Suppressor macrophage treated with lipopolysaccharide for 4 hours (primary cell): ENCODE measurements at regions not wholly inside any gene's neighbourhood (a gene's known extent, or its start where the extent isn't known, plus 50 kb on each side); places are given as distances from the start of the nearest gene placed in this dataset.

Experiments used
- DNase-seq: peaks from one replicate; pipeline ENCODE4 v3.0.0-alpha.2; 2020

- no peak for DNase-seq
Measured at GRCh38 chr1:238061967-238062613, 171.4 kb upstream of the ZP4 start.

- no peak for DNase-seq
Measured at GRCh38 chr1:238060061-238060460, 169.3 kb upstream of the ZP4 start.

GRCh38 chr1:238052496-238053266 is 162.0 kb upstream of the ZP4 start:
- DNase-seq = no peak

- DNase-seq = no peak
Measured at GRCh38 chr1:238029126-238029525, 138.4 kb upstream of the ZP4 start.

GRCh38 chr1:238027366-238027765 is 136.6 kb upstream of the ZP4 start:
- no peak for DNase-seq

- DNase-seq = no peak
Measured at GRCh38 chr1:238023137-238023536, 132.4 kb upstream of the ZP4 start.

GRCh38 chr1:238018214-238018613 is 127.5 kb upstream of the ZP4 start:
- DNase-seq = no peak

GRCh38 chr1:238006779-238007178 is 116.1 kb upstream of the ZP4 start:
- DNase-seq = no peak

GRCh38 chr1:238005116-238005515 is 114.4 kb upstream of the ZP4 start:
- DNase-seq = peak; percentile 53

GRCh38 chr1:238001818-238002217 is 111.1 kb upstream of the ZP4 start:
- no peak for DNase-seq

GRCh38 chr1:237999426-238000052 is 108.8 kb upstream of the ZP4 start:
- no peak for DNase-seq

- no peak for DNase-seq
Measured at GRCh38 chr1:237998581-237998980, 107.9 kb upstream of the ZP4 start.

- no peak for DNase-seq
Measured at GRCh38 chr1:237983496-237983895, 92.8 kb upstream of the ZP4 start.

GRCh38 chr1:237981223-237981622 is 90.5 kb upstream of the ZP4 start:
- no peak for DNase-seq

- DNase-seq = peak; percentile 26
Measured at GRCh38 chr1:237976331-237976730, 85.6 kb upstream of the ZP4 start.

- DNase-seq = no peak
Measured at GRCh38 chr1:237975903-237976302, 85.2 kb upstream of the ZP4 start.

GRCh38 chr1:237975376-237975775 is 84.7 kb upstream of the ZP4 start:
- DNase-seq = peak; percentile 49

- no peak for DNase-seq
Measured at GRCh38 chr1:237972186-237972585, 81.5 kb upstream of the ZP4 start.

- DNase-seq = no peak
Measured at GRCh38 chr1:237962985-237963384, 72.3 kb upstream of the ZP4 start.

- no peak for DNase-seq
Measured at GRCh38 chr1:237961754-237962153, 71.0 kb upstream of the ZP4 start.

- no peak for DNase-seq
Measured at GRCh38 chr1:237959838-237960237, 69.1 kb upstream of the ZP4 start.

- no peak for DNase-seq
Measured at GRCh38 chr1:237953238-237953637, 62.5 kb upstream of the ZP4 start.
